GM18517 (cell line): ENCODE measurements at regions not wholly inside any gene's neighbourhood (a gene's known extent, or its start where the extent isn't known, plus 50 kb on each side); places are given as distances from the start of the nearest gene placed in this dataset.

Source experiments
- ATAC-seq: cut with Tn5 transposase; IDR thresholded peaks from one replicate; pipeline ENCODE4 v1.9.1; 2021; ENCODE audit warnings: mild to moderate bottlenecking, moderate library complexity; ENCODE audit not compliant: unreplicated experiment

DNA sequence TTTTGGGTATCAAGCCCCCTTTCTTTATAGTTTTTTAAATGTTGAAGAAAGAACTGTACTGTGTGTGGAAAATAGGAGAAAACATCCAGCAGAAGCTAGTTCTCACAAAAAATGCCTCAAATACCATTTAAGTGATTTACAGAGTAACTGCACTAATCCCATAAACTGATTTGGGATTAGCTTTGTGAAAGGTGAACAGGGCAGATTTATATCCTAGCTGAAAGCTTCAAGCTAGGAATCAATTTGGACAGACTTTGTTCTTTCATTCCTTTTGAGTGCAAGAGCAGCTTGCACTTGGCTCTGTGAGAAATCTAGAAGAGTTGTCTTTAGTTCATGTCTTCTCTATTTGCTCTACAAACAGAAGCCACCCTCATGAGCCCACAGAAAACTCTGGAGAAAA is 183.9 kb upstream of the VRK2 start:
- ATAC-seq, result no peak

DNA sequence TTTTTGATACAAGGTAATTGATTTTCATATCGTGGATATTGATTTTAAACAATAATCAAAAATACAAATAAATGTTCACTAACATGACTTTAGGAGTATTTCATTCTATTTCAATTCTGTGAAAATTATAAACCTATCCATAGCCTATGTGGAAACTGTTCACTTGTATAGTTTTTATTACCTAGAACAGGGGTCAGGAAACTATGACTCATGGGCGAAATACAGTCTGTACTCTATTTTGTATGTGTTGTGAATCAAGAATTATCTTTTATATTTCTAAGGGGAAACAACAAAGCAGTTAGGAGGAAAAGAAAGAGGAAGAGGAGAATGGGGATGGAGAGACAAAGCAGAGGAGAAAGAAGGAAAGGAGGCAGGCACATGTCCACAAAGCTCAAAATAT is 181.7 kb upstream of the VRK2 start:
- ATAC-seq, result no peak

GRCh38 chr2:57867730-57868129 is 178.9 kb upstream of the VRK2 start:
- no peak for ATAC-seq

- ATAC-seq, result no peak
Observed at GRCh38 chr2:57868619-57869139, 177.9 kb upstream of the VRK2 start.

DNA sequence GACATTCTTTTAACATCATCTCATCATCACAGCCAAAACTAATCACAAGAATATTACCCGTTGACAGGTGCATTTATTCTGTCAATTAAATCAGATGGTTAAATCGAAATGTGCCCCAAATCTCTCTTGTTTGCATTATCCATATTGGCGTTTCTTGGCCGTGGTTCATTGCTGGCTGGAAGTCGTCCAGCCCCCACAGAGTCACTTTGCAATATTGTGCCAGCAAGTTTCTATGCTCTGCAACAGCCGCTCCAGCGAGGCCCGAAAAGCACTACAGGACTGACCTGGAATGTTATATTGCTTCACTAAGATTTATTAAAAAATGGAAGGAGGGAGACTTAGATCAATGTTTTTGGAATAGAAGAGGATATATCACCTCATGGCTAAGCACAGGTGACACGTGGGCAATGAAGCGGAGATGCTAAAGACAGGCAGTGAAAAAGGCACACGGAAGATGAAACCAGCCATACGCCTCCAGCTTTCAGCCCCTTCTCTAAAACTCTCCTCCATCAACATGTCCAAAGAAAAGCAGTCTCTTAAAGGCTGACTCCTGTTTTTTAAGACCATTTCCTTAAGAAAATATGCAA is 176.8 kb upstream of the VRK2 start:
- ATAC-seq, result no peak

- no peak for ATAC-seq
Observed at GRCh38 chr2:57876313-57876712, 170.3 kb upstream of the VRK2 start.

GRCh38 chr2:57877811-57878170 is 168.8 kb upstream of the VRK2 start:
- no peak for ATAC-seq

- ATAC-seq, result no peak
Observed at GRCh38 chr2:57878171-57878865, 168.3 kb upstream of the VRK2 start.

DNA sequence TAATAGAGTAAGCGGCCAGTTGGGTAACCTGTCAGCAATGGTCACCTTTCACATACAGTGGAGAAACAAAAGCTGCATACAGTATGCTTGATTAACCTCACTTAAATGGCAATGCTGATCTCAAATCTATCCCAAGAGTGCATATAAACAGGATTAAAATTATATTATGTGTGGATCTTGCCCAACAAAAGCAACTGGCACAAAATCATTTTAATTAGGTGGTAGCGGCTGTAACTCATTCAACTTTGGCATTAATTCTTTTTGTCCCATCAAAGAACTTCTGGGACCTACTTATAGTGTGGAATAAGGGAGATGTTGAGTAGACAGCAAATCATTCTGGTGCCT is 167.8 kb upstream of the VRK2 start:
- ATAC-seq, result no peak

- no peak for ATAC-seq
Observed at GRCh38 chr2:57880446-57880845, 166.2 kb upstream of the VRK2 start.

- no peak for ATAC-seq
Observed at GRCh38 chr2:57880967-57881366, 165.6 kb upstream of the VRK2 start.

- no peak for ATAC-seq
Observed at GRCh38 chr2:57881998-57882888, 164.4 kb upstream of the VRK2 start.

DNA sequence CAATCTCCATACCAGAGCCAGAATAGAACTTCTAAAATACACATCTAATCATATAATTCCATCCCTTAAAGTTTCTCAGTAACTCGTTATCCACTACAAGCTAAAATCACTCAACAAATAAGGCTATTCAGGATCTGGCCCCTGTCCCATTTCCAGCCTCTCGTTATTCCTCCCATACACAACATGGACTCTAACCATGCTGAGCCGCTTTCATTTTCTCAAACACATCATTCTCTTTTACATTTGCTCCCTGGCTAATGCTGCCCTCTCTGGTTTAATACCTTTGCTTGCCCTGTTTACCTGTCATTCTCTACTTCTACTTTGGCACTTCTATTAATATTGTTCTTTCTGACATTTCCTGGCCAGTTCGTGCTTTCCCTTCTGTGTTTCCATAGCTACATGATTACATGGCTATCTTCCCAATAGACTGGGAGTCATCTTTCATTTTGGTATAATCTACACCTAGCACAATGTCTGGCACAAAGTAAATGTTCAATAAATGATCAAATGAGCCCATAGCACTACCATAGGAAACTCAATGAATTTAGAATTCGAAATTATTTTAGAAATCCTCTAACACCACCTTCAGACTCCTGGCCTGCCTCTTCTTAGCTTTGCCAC is 163.6 kb upstream of the VRK2 start:
- ATAC-seq, result no peak

- no peak for ATAC-seq
Observed at GRCh38 chr2:57884281-57884680, 162.3 kb upstream of the VRK2 start.

GRCh38 chr2:57885742-57886141 is 160.9 kb upstream of the VRK2 start:
- ATAC-seq, result no peak

DNA sequence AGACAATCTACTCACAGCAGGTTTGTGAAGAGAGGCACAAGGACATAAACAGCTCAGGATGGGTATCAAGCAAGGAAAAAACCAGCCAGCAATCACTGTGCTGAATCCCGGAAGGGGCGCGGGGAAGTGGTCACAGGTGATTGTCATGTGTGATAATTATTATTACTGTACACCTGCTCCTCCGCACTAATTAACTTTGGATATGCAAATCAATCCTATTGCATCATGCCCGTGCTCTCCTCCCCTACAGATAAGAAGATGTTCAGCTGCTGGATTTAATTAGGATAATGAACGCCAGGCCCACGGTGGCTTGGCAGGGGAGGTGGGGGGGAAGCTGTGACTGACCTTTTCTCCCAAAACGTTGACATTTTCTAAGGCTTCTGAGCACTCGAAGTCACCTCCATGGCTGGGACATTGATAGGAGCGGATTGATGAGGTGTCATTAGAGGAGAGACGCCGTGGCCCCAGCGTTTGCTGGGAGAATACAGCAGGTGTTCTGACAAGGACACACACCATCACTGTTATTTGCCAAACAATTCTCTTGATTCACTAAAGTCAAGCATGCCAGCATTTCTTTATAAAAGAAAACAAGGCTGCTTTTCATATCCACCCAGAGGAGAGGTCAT is 160.3 kb upstream of the VRK2 start:
- ATAC-seq, result no peak

GRCh38 chr2:57888463-57888862 is 158.1 kb upstream of the VRK2 start:
- ATAC-seq, result no peak

DNA sequence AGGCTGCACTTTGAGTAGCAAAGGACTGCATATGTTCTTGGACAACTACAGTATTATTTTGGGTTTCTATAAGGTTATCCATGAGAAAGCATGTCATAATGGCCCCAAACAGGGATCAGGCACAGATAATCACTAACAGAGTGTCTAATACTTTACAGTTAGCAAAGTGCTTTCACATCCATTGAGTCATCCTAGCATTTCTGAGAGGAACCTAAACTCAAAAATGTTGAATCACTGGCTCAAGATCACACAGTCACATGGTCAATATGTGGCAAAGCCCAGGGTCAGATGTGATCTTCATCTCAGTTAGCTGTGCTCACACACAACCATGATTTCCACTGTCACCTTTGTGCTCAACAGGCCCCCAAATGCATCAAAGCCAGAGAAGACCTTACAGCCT is 156.1 kb upstream of the VRK2 start:
- ATAC-seq, result peak; percentile 47

DNA sequence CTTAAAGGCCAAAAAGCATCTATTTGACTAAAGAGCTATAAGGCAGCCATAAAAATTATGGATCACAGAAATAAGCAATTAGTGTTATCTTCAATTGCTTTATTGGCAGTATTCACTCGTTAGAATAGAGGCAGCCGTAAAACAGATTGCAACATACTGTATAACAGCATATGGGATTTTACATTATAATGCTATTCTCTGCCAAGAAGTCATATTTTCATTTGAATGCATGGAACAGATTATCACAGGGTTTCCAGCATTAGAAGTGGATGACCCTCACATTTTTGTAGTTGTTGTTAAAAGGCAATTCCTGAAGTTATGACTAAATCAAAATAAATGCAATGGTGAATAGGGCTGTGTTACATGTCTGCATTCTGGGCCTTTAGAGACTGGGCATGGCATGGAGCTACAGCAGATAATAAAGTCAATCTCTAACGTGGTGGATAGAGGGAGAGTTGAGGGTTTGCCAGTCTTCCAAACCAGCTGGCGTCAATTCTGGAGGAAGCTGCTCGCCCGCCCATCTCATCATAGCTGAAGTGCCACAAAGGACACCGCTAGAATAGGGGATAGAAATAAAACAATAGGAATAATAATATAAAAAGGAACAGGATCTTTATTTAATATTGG is 155.4 kb upstream of the VRK2 start:
- no peak for ATAC-seq

DNA sequence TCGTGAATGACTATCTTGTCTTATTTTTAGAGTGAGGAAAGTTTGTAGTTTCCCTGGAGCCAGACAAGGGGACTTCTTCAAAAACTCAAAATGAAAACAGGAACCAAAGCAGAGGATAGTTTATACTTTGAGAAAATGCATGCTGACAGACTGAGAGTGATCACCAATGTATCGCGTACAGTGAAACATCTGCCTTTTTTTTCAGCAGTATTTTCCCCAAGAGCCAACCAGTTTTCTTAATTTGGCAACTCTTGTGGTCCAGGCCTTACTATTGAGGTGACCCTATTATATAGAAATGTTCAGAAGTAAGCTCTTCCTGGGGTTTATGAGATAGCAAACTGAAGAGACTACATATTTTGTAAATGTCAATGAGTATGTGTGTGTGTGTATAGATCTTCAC is 153.7 kb upstream of the VRK2 start:
- peak; percentile 82 for ATAC-seq

- ATAC-seq, result no peak
Observed at GRCh38 chr2:57893347-57893746, 153.3 kb upstream of the VRK2 start.
